ENCODE measurements at regions not wholly inside any gene's neighbourhood (a gene's known extent, or its start where the extent isn't known, plus 50 kb on each side); places are given as distances from the start of the nearest gene placed in this dataset.

- Histone ChIP-seq H3K4me3 (peak overlapping the region in 1 of 8 donors; percentile 20), H3K9me3 (no peaks in the 10 kb centered on the region), H3K36me3 (no peaks in the 10 kb centered on the region), H3K27ac (peak overlapping the region in 7 of 8 donors; percentile 6 to 81 (median 67)), H3K4me1 (peaks cover 16 to 69% (median 29%) of the 10 kb centered on the region in 6 donors), H3K27me3 (replicated peaks in 1 of 7) (no peaks in the 10 kb centered on the region)
- TF ChIP-seq POLR2AphosphoS5 (IDR thresholded peaks at IDR 0.05) = peak in 2 of 3 donors; percentile 11 to 31
- TF ChIP-seq POLR2A (IDR thresholded peaks at IDR 0.05) = no peak
- TF ChIP-seq CTCF (IDR thresholded peaks at IDR 0.05 in 8 of 11, conservative IDR thresholded peaks at IDR 0.05 in 3 of 11) = no peak
- WGBS, 5 donors = 56 to 80% (median 65%) methylated on average over 8 to 12 of the region's 12 CpGs
- intact Hi-C loops (cut with DNase I; ENCODE audit: low total_unique reads) = no loop called here
- DNase-seq = peak; percentile 78
Measured at GRCh38 chr13:40187324-40187795, 479.1 kb downstream of the FOXO1 start.

- peak overlapping the region; percentile 6 to 81 (median 60) for H3K27ac ChIP-seq
- peak; percentile 82 for DNase-seq
- H3K36me3 ChIP-seq = no peaks in the 10 kb centered on the region
- peaks cover 16 to 69% (median 29%) of the 10 kb centered on the region in 6 donors for H3K4me1 ChIP-seq
- 84 to 93% (median 90%) methylated on average over 27 of the region's 27 CpGs for WGBS, 5 donors
- TF ChIP-seq CTCF (IDR thresholded peaks at IDR 0.05 in 8 of 11, conservative IDR thresholded peaks at IDR 0.05 in 3 of 11) (no peak), POLR2AphosphoS5 (IDR thresholded peaks at IDR 0.05) (no peak), POLR2A (IDR thresholded peaks at IDR 0.05) (no peak)
- H3K9me3 ChIP-seq = no peaks in the 10 kb centered on the region
- H3K27me3 ChIP-seq (replicated peaks in 1 of 7) = no peaks in the 10 kb centered on the region
- peak overlapping the region in 1 of 8 donors; percentile 20 for H3K4me3 ChIP-seq
- intact Hi-C loops (cut with DNase I; ENCODE audit: low total_unique reads) = no loop called here
Measured at GRCh38 chr13:40187841-40188591, 478.4 kb downstream of the FOXO1 start.

GRCh38 chr13:40189426-40189825 is 477.0 kb downstream of the FOXO1 start:
- WGBS, 5 donors = 79 to 88% (median 84%) methylated on average over 6 of the region's 6 CpGs
- Histone ChIP-seq H3K36me3 (no peaks in the 10 kb centered on the region), H3K27me3 (replicated peaks in 1 of 7) (no peaks in the 10 kb centered on the region), H3K4me3 (no peak overlapping the region), H3K9me3 (no peaks in the 10 kb centered on the region), H3K4me1 (peaks cover 16 to 69% (median 30%) of the 10 kb centered on the region in 6 donors), H3K27ac (peak overlapping the region in 6 of 8 donors; percentile 31 to 81 (median 66))
- DNase-seq = no peak
- no peak for TF ChIP-seq POLR2AphosphoS5 (IDR thresholded peaks at IDR 0.05)
- TF ChIP-seq CTCF (IDR thresholded peaks at IDR 0.05 in 8 of 11, conservative IDR thresholded peaks at IDR 0.05 in 3 of 11) = no peak
- TF ChIP-seq POLR2A (IDR thresholded peaks at IDR 0.05) = no peak
- intact Hi-C loops (cut with DNase I; ENCODE audit: low total_unique reads) = no loop called here

GRCh38 chr13:40189898-40190630 is 476.4 kb downstream of the FOXO1 start:
- 76 to 85% (median 83%) methylated on average over 6 of the region's 6 CpGs for WGBS, 5 donors
- H3K27ac ChIP-seq = peak overlapping the region in 7 of 8 donors; percentile 3 to 81 (median 66)
- no peaks in the 10 kb centered on the region for H3K27me3 ChIP-seq (replicated peaks in 1 of 7)
- TF ChIP-seq POLR2A (IDR thresholded peaks at IDR 0.05) (no peak), POLR2AphosphoS5 (IDR thresholded peaks at IDR 0.05) (no peak), CTCF (IDR thresholded peaks at IDR 0.05 in 8 of 11, conservative IDR thresholded peaks at IDR 0.05 in 3 of 11) (no peak)
- H3K4me3 ChIP-seq = no peak overlapping the region
- no peak for DNase-seq
- H3K9me3 ChIP-seq = no peaks in the 10 kb centered on the region
- H3K36me3 ChIP-seq = no peaks in the 10 kb centered on the region
- intact Hi-C loops (cut with DNase I; ENCODE audit: low total_unique reads) = no loop called here
- peaks cover 16 to 64% (median 31%) of the 10 kb centered on the region in 6 donors for H3K4me1 ChIP-seq
